ENCODE measurements at regions not wholly inside any gene's neighbourhood (a gene's known extent, or its start where the extent isn't known, plus 50 kb on each side); places are given as distances from the start of the nearest gene placed in this dataset.
"Not testable (repeated sequence)": the region's sequence is repeated elsewhere in the genome, so short reads cannot be mapped to it uniquely, and the experiment has no call there.

GRCh38 chr3:115204475-115204874 lies 57.4 kb upstream of the ZBTB20 start:
- no peaks in the 10 kb centered on the region for H3K9me3 Mint-ChIP-seq
- no peaks in the 10 kb centered on the region for H3K4me1 Mint-ChIP-seq (ENCODE audit: low read depth in 2 of 2)
- ATAC-seq = no peak
- H3K27me3 Mint-ChIP-seq = peaks cover 0 to 4% of the 10 kb centered on the region in 2 donors
- no peak for DNase-seq (ENCODE audit: low spot score)
- no peaks in the 10 kb centered on the region for H3K36me3 Mint-ChIP-seq
- H3K27ac Mint-ChIP-seq = no peak overlapping the region
- H3K4me3 Mint-ChIP-seq = no peak overlapping the region

- Mint-ChIP-seq H3K9me3 (no peaks in the 10 kb centered on the region), H3K4me3 (no peak overlapping the region), H3K4me1 (ENCODE audit: low read depth in 2 of 2) (no peaks in the 10 kb centered on the region), H3K36me3 (no peaks in the 10 kb centered on the region), H3K27ac (no peak overlapping the region), H3K27me3 (no peaks in the 10 kb centered on the region)
- no peak for DNase-seq (ENCODE audit: low spot score)
- no peak for ATAC-seq
Measured at GRCh38 chr3:115208066-115208750, 61.1 kb upstream of the ZBTB20 start.

DNA sequence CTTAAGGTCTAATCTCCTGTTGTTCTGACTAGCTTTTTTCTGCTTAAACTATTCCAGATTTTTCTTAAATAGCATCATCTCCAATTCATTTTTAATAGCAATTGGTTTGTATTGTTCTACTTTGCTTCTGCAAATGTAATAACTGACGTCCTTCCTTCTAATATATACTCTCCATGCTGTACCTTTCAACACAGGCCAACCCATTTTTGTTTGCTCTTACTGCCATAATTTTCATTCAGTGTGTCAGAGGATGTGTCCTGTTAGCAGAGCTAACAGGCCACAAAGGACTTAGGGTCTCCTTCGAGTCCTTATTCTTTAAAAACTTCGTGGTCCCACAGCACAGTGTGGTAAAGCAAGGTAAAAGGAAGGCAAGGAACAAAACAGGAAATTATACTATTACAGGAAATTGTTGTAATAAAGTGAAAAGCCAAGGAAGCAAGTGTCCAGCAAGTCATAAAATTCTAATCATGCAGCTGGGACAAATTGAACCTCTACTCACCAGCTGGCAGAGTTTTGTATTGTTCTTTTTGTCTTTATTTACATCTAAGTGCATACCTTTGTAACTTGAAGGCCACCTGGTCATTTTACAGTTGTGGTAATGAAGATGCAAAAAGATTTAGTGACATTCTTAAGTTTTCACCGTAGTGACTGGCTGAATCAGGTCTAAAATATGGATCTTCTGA lies 64.9 kb upstream of the ZBTB20 start:
- peaks cover 0 to 2% of the 10 kb centered on the region in 2 donors for H3K27me3 Mint-ChIP-seq
- no peaks in the 10 kb centered on the region for H3K36me3 Mint-ChIP-seq
- no peaks in the 10 kb centered on the region for H3K9me3 Mint-ChIP-seq
- DNase-seq (ENCODE audit: low spot score) = no peak
- H3K4me1 Mint-ChIP-seq (ENCODE audit: low read depth in 2 of 2) = no peaks in the 10 kb centered on the region
- no peak for ATAC-seq
- no peak overlapping the region for H3K27ac Mint-ChIP-seq
- no peak overlapping the region for H3K4me3 Mint-ChIP-seq

DNA sequence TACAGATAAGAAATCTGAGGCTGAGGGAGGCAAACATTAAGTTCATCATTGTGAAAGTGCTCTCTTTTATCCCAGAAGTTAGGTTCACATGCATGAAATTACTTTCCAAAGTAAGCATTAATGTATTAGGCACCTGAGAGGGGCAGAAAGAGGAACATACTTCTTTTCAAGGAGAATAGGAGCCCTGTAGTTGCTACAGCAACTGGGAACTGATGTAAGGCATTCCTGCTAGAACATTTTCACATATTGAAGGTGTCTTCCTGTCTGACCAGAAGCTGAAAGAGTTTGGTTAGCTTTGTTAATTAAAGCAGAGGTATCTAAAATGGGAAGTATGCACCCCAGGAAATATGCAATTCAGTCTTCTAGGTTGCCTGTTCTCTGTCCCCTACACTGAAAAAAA lies 65.5 kb upstream of the ZBTB20 start:
- peaks cover 0 to 2% of the 10 kb centered on the region in 2 donors for H3K27me3 Mint-ChIP-seq
- DNase-seq (ENCODE audit: low spot score) = no peak
- H3K27ac Mint-ChIP-seq = no peak overlapping the region
- no peaks in the 10 kb centered on the region for H3K9me3 Mint-ChIP-seq
- no peaks in the 10 kb centered on the region for H3K36me3 Mint-ChIP-seq
- no peaks in the 10 kb centered on the region for H3K4me1 Mint-ChIP-seq (ENCODE audit: low read depth in 2 of 2)
- no peak for ATAC-seq
- H3K4me3 Mint-ChIP-seq = no peak overlapping the region

GRCh38 chr3:115213052-115213451 lies 66.0 kb upstream of the ZBTB20 start:
- not testable (repeated sequence) for H3K27me3 Mint-ChIP-seq; H3K4me3 Mint-ChIP-seq; H3K27ac Mint-ChIP-seq; H3K4me1 Mint-ChIP-seq (ENCODE audit: low read depth in 2 of 2); DNase-seq (ENCODE audit: low spot score); H3K36me3 Mint-ChIP-seq; ATAC-seq; H3K9me3 Mint-ChIP-seq

DNA sequence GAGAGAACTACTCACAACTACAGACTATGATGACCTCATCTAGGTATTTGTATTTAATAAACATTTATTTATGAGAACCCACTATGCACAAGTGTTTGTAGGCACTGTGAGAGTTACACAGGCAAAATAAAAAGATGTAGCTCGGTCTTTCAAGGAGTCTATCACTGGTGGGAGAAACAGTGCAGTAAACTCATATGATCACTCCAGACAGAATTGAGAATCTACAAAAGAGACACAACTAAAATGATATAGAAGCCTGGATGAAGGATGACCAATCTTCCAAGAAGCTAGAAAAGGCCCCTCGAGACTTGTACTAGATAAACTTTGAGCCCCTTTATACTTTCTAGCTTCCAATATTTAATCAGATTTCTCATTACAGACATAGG lies 70.2 kb upstream of the ZBTB20 start:
- Mint-ChIP-seq H3K4me1 (ENCODE audit: low read depth in 2 of 2) (no peaks in the 10 kb centered on the region), H3K9me3 (no peaks in the 10 kb centered on the region), H3K27ac (no peak overlapping the region), H3K36me3 (no peaks in the 10 kb centered on the region), H3K27me3 (peaks cover 3% of the 10 kb centered on the region in 2 donors), H3K4me3 (no peak overlapping the region)
- DNase-seq (ENCODE audit: low spot score) (no peak), ATAC-seq (no peak)

DNA sequence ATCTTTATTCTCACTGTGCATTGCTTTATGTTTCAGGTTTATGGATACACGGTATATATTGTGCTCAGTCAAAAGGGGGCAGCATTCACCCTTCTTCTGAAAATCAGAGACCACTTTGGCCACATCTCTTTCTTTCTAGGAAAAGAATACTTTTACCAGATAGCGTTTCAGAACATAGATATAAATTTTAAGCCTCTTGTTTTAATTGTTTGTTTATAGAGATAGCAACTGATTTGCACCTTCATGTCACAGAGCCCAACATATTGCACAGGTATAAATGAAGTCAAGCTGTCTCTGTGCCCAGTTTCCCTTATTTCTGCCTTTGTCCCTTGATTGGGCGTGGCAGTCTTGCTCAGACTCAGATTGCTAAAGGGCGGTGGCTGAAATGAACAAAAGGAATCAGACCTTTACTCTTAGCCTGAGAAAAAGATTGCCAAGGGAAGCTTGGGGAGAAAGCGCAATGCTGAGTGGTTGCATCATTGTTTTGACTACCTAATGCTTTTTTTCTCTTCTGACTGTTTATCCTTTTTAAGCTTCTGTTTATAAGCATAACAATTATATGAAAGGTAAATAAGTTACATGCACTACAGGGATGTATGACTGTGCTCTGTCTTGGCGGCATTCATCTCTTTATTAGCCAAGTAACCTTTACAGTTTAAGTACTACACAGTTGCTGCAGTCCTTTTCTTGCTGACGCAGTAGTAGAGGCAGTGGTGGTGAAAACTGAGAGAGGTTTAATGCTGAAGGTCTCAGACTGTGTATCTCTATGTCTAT lies 70.8 kb upstream of the ZBTB20 start:
- Mint-ChIP-seq H3K27me3 (peaks cover 4 to 8% of the 10 kb centered on the region in 2 donors), H3K4me3 (no peak overlapping the region), H3K36me3 (no peaks in the 10 kb centered on the region), H3K9me3 (no peaks in the 10 kb centered on the region), H3K27ac (no peak overlapping the region), H3K4me1 (ENCODE audit: low read depth in 2 of 2) (no peaks in the 10 kb centered on the region)
- no peak for DNase-seq (ENCODE audit: low spot score)
- ATAC-seq = no peak

DNA sequence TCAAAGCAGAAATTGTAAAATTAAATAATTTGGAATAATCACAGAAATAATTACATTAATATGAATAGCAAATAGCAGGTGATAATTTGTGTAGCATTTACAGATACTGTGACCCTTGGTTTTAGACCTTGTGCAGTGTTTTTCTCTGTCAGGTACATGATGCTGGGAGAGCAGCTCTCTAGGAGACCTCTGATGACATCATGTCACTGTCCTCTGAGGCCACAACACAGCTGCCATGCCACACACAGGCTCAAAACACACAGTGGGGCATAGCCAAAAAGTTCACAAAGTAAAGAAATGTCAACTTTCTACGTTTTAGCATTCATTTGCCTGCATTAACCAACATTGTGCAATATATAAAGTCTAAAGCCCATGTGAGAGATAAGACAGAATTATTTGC lies 71.8 kb upstream of the ZBTB20 start:
- Mint-ChIP-seq H3K9me3 (no peaks in the 10 kb centered on the region), H3K27me3 (peaks cover 4 to 16% of the 10 kb centered on the region in 2 donors), H3K4me1 (ENCODE audit: low read depth in 2 of 2) (no peaks in the 10 kb centered on the region), H3K4me3 (no peak overlapping the region), H3K36me3 (no peaks in the 10 kb centered on the region), H3K27ac (no peak overlapping the region)
- no peak for ATAC-seq
- DNase-seq (ENCODE audit: low spot score) = no peak

DNA sequence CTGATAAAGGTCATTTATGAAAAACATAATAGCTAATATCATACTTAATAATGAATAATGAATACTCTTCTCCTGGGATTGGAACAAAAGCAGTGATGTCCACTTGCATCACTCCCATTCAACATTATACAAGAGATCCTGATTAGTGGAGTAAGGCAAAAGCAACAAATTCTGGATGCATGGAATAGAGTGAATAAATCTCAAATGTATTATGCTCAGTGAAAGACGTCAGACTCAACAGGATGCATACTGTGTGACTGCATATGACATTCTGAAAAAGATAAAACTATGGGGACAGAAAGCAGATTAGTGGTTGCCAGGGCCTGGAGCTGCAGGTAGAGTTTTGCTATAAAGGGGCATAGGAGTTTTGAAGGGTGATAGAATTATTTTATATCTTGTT lies 77.6 kb upstream of the ZBTB20 start:
- Mint-ChIP-seq H3K4me1 (ENCODE audit: low read depth in 2 of 2) (no peaks in the 10 kb centered on the region), H3K27me3 (peaks cover 12 to 23% of the 10 kb centered on the region in 2 donors), H3K27ac (no peak overlapping the region), H3K9me3 (no peaks in the 10 kb centered on the region), H3K36me3 (no peaks in the 10 kb centered on the region), H3K4me3 (no peak overlapping the region)
- no peak for DNase-seq (ENCODE audit: low spot score)
- ATAC-seq = no peak

DNA sequence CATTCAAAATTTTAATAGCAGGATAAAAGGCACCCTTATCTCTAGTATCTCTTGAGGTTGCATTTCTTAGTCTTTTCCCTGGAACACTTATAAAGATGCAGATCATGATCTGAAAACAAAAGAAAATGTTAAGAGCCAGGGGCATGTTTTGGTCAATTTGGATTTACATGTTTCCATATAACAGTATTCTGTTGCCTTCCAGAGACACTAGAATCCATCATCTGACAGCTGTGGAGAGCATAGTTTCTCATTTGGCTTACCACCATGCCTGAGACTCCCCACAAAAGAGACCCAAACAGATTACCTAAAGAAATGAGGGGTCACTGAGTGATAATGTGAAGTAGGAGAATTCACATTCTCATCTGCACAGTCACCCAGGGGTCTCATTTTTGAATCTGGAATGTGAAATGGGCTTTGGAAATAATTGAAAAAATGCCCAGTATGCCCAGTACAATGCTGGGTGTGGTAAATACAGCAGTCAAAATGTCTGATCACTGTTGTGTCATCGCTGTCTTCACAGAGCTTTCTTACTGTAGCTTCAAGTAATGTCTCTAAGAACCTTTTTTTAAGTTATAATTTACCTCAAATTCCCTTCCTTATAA lies 79.9 kb upstream of the ZBTB20 start:
- Mint-ChIP-seq H3K4me3 (no peak overlapping the region), H3K4me1 (ENCODE audit: low read depth in 2 of 2) (no peaks in the 10 kb centered on the region), H3K36me3 (no peaks in the 10 kb centered on the region), H3K27ac (no peak overlapping the region), H3K9me3 (no peaks in the 10 kb centered on the region), H3K27me3 (peaks cover 15 to 31% of the 10 kb centered on the region in 2 donors)
- DNase-seq (ENCODE audit: low spot score) = no peak
- no peak for ATAC-seq

DNA sequence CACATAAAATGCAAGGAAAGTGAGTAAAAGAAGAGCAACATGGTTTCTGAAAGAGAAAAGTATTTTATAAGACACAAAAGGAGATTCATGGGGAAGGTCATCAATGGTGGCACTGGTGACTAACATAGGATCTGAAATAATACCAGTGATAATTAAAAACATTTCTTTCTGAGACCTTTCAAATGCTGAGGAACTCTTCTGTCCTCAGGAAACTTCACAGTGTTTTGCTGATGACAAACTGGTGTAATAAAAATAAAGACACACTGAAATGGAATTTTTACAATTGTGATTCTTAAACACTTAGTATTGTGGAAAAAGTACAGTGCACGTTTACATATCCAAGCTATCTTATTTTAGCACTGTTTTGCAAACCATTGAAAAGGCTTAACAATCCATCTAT lies 80.4 kb upstream of the ZBTB20 start:
- H3K4me3 Mint-ChIP-seq = no peak overlapping the region
- no peak for DNase-seq (ENCODE audit: low spot score)
- no peak overlapping the region for H3K27ac Mint-ChIP-seq
- H3K27me3 Mint-ChIP-seq = peaks cover 12 to 27% of the 10 kb centered on the region in 2 donors
- H3K4me1 Mint-ChIP-seq (ENCODE audit: low read depth in 2 of 2) = no peaks in the 10 kb centered on the region
- no peaks in the 10 kb centered on the region for H3K36me3 Mint-ChIP-seq
- H3K9me3 Mint-ChIP-seq = no peaks in the 10 kb centered on the region
- ATAC-seq = no peak

DNA sequence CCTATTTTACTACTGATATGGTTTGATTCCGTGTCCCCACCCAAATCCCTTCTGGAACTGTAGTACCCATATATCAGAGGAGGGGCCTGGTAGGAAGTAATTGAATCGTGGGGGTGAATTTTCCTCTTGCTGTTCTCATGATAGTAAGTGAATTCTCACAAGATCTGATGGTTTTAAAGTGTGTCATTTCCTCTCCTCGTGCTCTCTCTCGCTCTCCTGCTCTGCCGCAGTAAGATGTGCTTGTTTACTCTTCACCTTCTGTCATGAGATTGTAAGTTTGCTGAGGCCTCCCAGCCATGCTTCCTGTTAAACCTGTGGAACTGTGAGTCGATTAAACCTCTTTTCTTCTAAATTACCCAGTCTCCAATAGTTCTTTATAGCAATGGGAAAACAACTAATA lies 81.2 kb upstream of the ZBTB20 start:
- ATAC-seq (no peak), DNase-seq (ENCODE audit: low spot score) (no peak)
- Mint-ChIP-seq H3K36me3 (no peaks in the 10 kb centered on the region), H3K27ac (no peak overlapping the region), H3K4me1 (ENCODE audit: low read depth in 2 of 2) (no peaks in the 10 kb centered on the region), H3K4me3 (no peak overlapping the region), H3K9me3 (no peaks in the 10 kb centered on the region), H3K27me3 (peaks cover 15 to 22% of the 10 kb centered on the region in 2 donors)

DNA sequence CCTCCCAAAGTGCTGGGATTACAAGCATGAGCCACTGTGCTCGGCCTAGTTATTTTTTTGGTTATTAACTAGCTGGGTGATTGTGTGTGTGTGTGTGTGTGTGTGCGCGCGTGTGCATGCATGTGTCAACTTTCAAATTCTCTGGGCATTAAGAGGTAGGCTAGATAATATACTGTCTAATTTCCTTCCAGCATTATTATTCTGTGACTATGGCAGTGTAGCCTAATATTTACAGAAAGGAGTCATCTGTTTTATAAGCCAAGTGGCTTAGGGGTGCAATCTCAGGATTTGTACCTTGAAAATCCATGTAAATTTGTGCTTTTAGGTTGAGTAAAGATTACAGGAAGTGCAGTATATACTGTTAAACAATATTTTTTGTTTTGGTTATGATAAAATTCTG lies 85.1 kb upstream of the ZBTB20 start:
- Mint-ChIP-seq H3K36me3 (no peaks in the 10 kb centered on the region), H3K27ac (no peak overlapping the region), H3K4me3 (no peak overlapping the region), H3K4me1 (ENCODE audit: low read depth in 2 of 2) (no peaks in the 10 kb centered on the region), H3K27me3 (peaks cover 13 to 15% of the 10 kb centered on the region in 2 donors), H3K9me3 (no peaks in the 10 kb centered on the region)
- no peak for ATAC-seq
- DNase-seq (ENCODE audit: low spot score) = no peak

- no peak for DNase-seq (ENCODE audit: low spot score)
- no peaks in the 10 kb centered on the region for H3K9me3 Mint-ChIP-seq
- ATAC-seq = no peak
- H3K27ac Mint-ChIP-seq = no peak overlapping the region
- H3K4me1 Mint-ChIP-seq (ENCODE audit: low read depth in 2 of 2) = no peaks in the 10 kb centered on the region
- no peak overlapping the region for H3K4me3 Mint-ChIP-seq
- H3K36me3 Mint-ChIP-seq = no peaks in the 10 kb centered on the region
- H3K27me3 Mint-ChIP-seq = peaks cover 13 to 15% of the 10 kb centered on the region in 2 donors
Measured at GRCh38 chr3:115233021-115233420, 85.9 kb upstream of the ZBTB20 start.

Measured in natural killer cell treated with Interleukin-12 subunit alpha and Interleukin-12 subunit beta and Interleukin-15 and Interleukin-18, amount 100 ng/mL, for 72 hours (primary cell).